Transverse colon (tissue), 4 donors: ENCODE measurements at regions not wholly inside any gene's neighbourhood (a gene's known extent, or its start where the extent isn't known, plus 50 kb on each side); places are given as distances from the start of the nearest gene placed in this dataset.

Experiments
- DNase-seq: peaks from one replicate; pipeline ENCODE4 v3.0.0-alpha.2; 2019
- H3K27ac ChIP-seq, 4 donors: fragments of 200-600 bp; sonication (generic); 2 replicates each; pipeline ENCODE4 v1.5.1; 2016 to 2018; ENCODE audit warnings: inconsistent platforms in 4 of 4
- H3K27me3 ChIP-seq: fragments of 200-600 bp; sonication (generic); 2 replicates; pipeline ENCODE4 v1.5.1; 2017; ENCODE audit warnings: inconsistent platforms
- H3K36me3 ChIP-seq, 4 donors: fragments of 200-600 bp; sonication (generic); 2 replicates each; pipeline ENCODE4 v1.5.1; 2017 to 2019; ENCODE audit warnings: inconsistent platforms in 4 of 4
- H3K4me1 ChIP-seq, 4 donors: fragments of 200-600 bp; sonication (generic); 2 replicates each; pipeline ENCODE4 v1.5.1; 2017 to 2020; ENCODE audit warnings: inconsistent platforms in 4 of 4
- H3K4me3 ChIP-seq, 4 donors: fragments of 200-600 bp; sonication (generic); 1 replicate in 1 of 4; 2 replicates in 3 of 4; pipeline versions ENCODE4 v1.5.1 to v1.6.1; 2017 to 2019; ENCODE audit warnings: inconsistent platforms in 4 of 4
- H3K9me3 ChIP-seq, 2 donors: fragments of 200-600 bp; sonication (generic); 2 replicates each; pipeline ENCODE4 v1.5.1; 2017 to 2019; ENCODE audit warnings: inconsistent platforms in 2 of 2
- EP300 ChIP-seq: sonication (generic); formaldehyde crosslinking; IDR thresholded peaks from one replicate; pipeline ENCODE4 v1.6.1; 2017; ENCODE audit warnings: antibody characterized with exemption, low read depth
- POLR2A ChIP-seq: fragments of 450-650 bp; IDR thresholded peaks from one replicate; pipeline ENCODE4 v1.6.1; 2016; ENCODE audit warnings: antibody characterized with exemption, mild to moderate bottlenecking, moderate library complexity
- POLR2AphosphoS5 ChIP-seq, 3 donors: sonication (generic); formaldehyde crosslinking; IDR thresholded peaks; one replicate each; pipeline ENCODE4 v1.6.1; 2016; ENCODE audit warnings: antibody characterized with exemption in 3 of 3
- WGBS, 2 donors: methylation state at CpG; one replicate each; pipeline ENCODE4 v1.1.5; 2018; ENCODE audit warnings: low coverage in 1 of 2; 5-methylcytosine and 5-hydroxymethylcytosine counted together
- in situ Hi-C, 4 donors: fragments of 200-750 bp; cut with MboI; loops; one replicate each; pipeline versions ENCODE4 v1.15.0 to v1.15.1; 2017; ENCODE audit warnings: low sequenced_read_pairs in 3 of 4, low pct_ligation_motif_present in 1 of 4, low pct_unique_long_range_greater_than_20kb in 1 of 4
- intact Hi-C: fragments of 100-400 bp; cut with DNase I; formaldehyde crosslinking; loops from one replicate; pipeline ENCODE4 v1.15.1; 2023; ENCODE audit warnings: low total_unique reads
- TF ChIP-seq, protein P1 (sequence below), 5 experiments: fragments of 200-600 bp in 3 of 5; fragments of 450-650 bp in 2 of 5; sonication (generic) in 3 of 5; IDR thresholded peaks; 1 replicate in 2 of 5; 2 replicates in 3 of 5; pipeline ENCODE4 v1.5.1; 2016 to 2017; ENCODE audit warnings: antibody characterized with exemption in 5 of 5, inconsistent platforms in 3 of 5, mild to moderate bottlenecking in 2 of 5, moderate library complexity in 1 of 5

- no peak for TF ChIP-seq POLR2AphosphoS5 (IDR thresholded peaks at IDR 0.05)
- TF ChIP-seq, protein P1, sequence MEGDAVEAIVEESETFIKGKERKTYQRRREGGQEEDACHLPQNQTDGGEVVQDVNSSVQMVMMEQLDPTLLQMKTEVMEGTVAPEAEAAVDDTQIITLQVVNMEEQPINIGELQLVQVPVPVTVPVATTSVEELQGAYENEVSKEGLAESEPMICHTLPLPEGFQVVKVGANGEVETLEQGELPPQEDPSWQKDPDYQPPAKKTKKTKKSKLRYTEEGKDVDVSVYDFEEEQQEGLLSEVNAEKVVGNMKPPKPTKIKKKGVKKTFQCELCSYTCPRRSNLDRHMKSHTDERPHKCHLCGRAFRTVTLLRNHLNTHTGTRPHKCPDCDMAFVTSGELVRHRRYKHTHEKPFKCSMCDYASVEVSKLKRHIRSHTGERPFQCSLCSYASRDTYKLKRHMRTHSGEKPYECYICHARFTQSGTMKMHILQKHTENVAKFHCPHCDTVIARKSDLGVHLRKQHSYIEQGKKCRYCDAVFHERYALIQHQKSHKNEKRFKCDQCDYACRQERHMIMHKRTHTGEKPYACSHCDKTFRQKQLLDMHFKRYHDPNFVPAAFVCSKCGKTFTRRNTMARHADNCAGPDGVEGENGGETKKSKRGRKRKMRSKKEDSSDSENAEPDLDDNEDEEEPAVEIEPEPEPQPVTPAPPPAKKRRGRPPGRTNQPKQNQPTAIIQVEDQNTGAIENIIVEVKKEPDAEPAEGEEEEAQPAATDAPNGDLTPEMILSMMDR (IDR thresholded peaks at IDR 0.05): no peak
- no peak for TF ChIP-seq POLR2A
- no peak for TF ChIP-seq EP300
- 43 to 50% methylated on average over 3 of the region's 3 CpGs for WGBS, 2 donors
- Histone ChIP-seq H3K27me3 (no peaks in the 10 kb centered on the region), H3K4me3 (no peak overlapping the region), H3K36me3 (no peaks in the 10 kb centered on the region), H3K27ac (no peak overlapping the region), H3K9me3 (no peaks in the 10 kb centered on the region), H3K4me1 (peaks cover 0 to 12% (median 7%) of the 10 kb centered on the region in 4 donors)
- in situ Hi-C loops (no loop called here), intact Hi-C loops (no loop called here)
- no peak for DNase-seq
These were observed 131.5 kb upstream of the TNC start for GRCh38 chr9:115249488-115249887.

GRCh38 chr9:115250621-115251032, 132.7 kb upstream of the TNC start:
- Histone ChIP-seq H3K9me3 (no peaks in the 10 kb centered on the region), H3K27me3 (no peaks in the 10 kb centered on the region), H3K27ac (peak overlapping the region in 3 of 4 donors; percentile 19 to 31 (median 23)), H3K36me3 (no peaks in the 10 kb centered on the region), H3K4me3 (no peak overlapping the region), H3K4me1 (peaks cover 0 to 18% (median 12%) of the 10 kb centered on the region in 4 donors)
- WGBS, 2 donors: 17% methylated on average over 1 of the region's 1 CpG; no CpG with 5 or more reads in 1 of the 2 donors
- intact Hi-C loops: no loop called here
- in situ Hi-C loops: no loop called here
- TF ChIP-seq POLR2AphosphoS5 (IDR thresholded peaks at IDR 0.05): peak in 1 of 3 donors; percentile 16
- TF ChIP-seq POLR2A: no peak
- no peak for DNase-seq

DNA sequence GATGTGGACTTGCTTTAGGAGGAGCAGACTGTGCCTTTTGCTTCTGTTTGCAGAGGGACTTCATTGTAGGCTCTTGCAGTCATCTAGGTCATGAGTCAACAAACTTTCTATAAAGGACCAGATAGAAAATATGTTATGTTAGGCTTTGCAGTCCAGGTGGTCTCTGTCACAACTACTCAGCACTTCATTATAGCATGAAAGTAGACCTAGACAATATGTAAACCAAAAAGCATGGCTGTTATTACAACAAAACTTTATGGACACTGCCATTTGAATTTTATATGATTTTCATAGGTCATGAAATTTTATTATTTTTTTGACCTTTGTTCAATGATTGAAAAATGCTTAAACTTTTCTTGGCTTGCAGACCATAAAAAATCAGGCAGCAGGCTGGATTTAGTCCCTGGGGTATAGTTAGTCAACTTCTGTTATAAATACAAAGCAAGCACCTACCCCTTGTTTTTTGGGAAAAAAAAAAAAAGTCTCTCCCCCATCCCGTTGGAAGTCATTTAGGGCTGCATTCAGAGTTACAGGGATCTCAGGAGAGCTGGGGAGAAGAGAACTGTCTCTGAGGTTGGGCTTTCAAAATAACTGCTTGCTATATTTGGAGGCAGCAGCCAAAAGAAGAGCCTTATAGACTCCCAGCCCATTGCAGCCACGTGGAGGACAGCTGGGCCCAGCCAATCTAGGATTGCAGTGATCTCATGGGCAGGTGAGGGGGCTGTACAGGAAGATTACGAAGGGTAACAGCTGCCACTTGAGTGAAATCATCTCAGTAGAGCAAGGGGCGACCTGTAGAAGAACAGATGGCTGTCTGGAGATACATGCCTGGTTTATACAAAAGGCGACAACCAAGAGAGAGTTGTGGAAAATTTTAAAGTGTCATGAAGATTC, 136.6 kb upstream of the TNC start:
- Histone ChIP-seq H3K4me1 (peaks cover 0 to 18% (median 12%) of the 10 kb centered on the region in 4 donors), H3K27me3 (no peaks in the 10 kb centered on the region), H3K4me3 (no peak overlapping the region), H3K27ac (no peak overlapping the region), H3K36me3 (no peaks in the 10 kb centered on the region), H3K9me3 (no peaks in the 10 kb centered on the region)
- in situ Hi-C loops (no loop called here), intact Hi-C loops (no loop called here)
- TF ChIP-seq, protein P1 (IDR thresholded peaks at IDR 0.05): no peak
- no peak for TF ChIP-seq POLR2AphosphoS5 (IDR thresholded peaks at IDR 0.05)
- no peak for TF ChIP-seq EP300
- no peak for TF ChIP-seq POLR2A
- WGBS, 2 donors: 38 to 81% methylated on average over 2 to 5 of the region's 5 CpGs
- no peak for DNase-seq

DNA sequence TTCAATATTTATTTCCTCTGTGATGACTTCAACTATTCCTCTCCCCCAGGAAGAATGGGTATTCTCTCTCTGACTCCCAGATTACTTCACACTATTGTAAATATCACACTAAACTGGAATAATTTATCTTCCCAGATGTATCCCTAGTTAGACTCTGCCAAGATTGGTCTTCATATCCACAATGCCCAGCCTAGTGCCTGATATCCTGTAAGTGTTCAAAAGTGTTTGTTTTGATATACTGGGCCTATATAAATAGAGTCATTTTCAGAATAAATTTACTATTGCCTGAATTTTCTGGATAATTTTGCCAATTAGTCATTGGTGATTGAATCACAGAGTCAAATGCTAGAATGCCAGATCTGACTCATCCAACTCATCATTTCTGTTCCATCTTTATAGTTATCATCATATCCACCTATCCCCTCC, 143.7 kb upstream of the TNC start:
- H3K4me1 ChIP-seq: peaks cover 0 to 15% (median 8%) of the 10 kb centered on the region in 4 donors
- in situ Hi-C loops: no loop called here
- H3K27ac ChIP-seq: peak overlapping the region in 3 of 4 donors; percentile 48 to 58 (median 56)

More for the DNA sequence above, 143.7 kb upstream of the TNC start:
- Histone ChIP-seq H3K27me3 (no peaks in the 10 kb centered on the region), H3K9me3 (no peaks in the 10 kb centered on the region), H3K36me3 (no peaks in the 10 kb centered on the region), H3K4me3 (no peak overlapping the region)
- intact Hi-C loops: no loop called here
- TF ChIP-seq POLR2A: no peak
- no peak for TF ChIP-seq EP300
- TF ChIP-seq POLR2AphosphoS5 (IDR thresholded peaks at IDR 0.05): no peak
- TF ChIP-seq, protein P1 (IDR thresholded peaks at IDR 0.05): no peak
- no peak for DNase-seq
